PC-3 (cell line): ENCODE measurements at regions not wholly inside any gene's neighbourhood (a gene's known extent, or its start where the extent isn't known, plus 50 kb on each side); places are given as distances from the start of the nearest gene placed in this dataset.

Experiments
- ATAC-seq: fragments of 200-7000 bp; cut with Tn5 transposase; 2 replicates; pipeline ENCODE4 v1.9.1; 2020; ENCODE audit warnings: mild to moderate bottlenecking, moderate library complexity
- BruUV-seq: library from RNA; stranded (reverse); fragments of 400-500 nt; replicated peaks from 2 replicates; lab custom pipeline; 2021; lab: Mats Ljungman, UMichigan
- CTCF ChIA-PET: fragments of 300-600 bp; sonication (Branson Sonifier 250); formaldehyde crosslinking; loops from one replicate; lab custom pipeline; 2022; ENCODE audit warnings: antibody characterized with exemption; lab: Charles Lee
- POLR2A ChIA-PET: fragments of 300-600 bp; sonication (Branson Sonifier 250); formaldehyde crosslinking; loops from one replicate; lab custom pipeline; 2022; ENCODE audit warnings: antibody characterized with exemption; ENCODE audit not compliant: unreplicated experiment; lab: Charles Lee
- DNase-seq: peaks from one replicate; pipeline ENCODE4 v3.0.0-alpha.2; 2015
- H2AFZ ChIP-seq: fragments of 300-600 bp; sonication (generic); 2 replicates; pipeline ENCODE4 v1.6.0; 2016; ENCODE audit warnings: antibody characterized with exemption, low read length
- H3F3A ChIP-seq: fragments of 300-600 bp; sonication (generic); one replicate; pipeline ENCODE4 v1.6.0; 2017; ENCODE audit warnings: antibody characterized with exemption, low read length, control low read depth, mild to moderate bottlenecking; ENCODE audit not compliant: unreplicated experiment
- H3K27ac ChIP-seq: fragments of 300-600 bp; sonication (generic); 2 replicates; pipeline ENCODE4 v1.5.1; 2016; ENCODE audit warnings: mild to moderate bottlenecking, low read length
- H3K27me3 ChIP-seq: fragments of 300-600 bp; sonication (generic); 2 replicates; pipeline ENCODE4 v1.6.1; 2016; ENCODE audit warnings: low read length, mixed read lengths
- H3K36me3 ChIP-seq: fragments of 300-600 bp; sonication (generic); 2 replicates; pipeline ENCODE4 v1.6.1; 2016; ENCODE audit warnings: low read depth, mixed run types, low read length, mixed read lengths
- H3K4me1 ChIP-seq: fragments of 300-600 bp; sonication (generic); 2 replicates; pipeline ENCODE4 v1.5.1; 2016; ENCODE audit warnings: low read length; ENCODE audit not compliant: insufficient read depth
- H3K4me2 ChIP-seq: fragments of 300-600 bp; sonication (generic); 2 replicates; pipeline ENCODE4 v1.6.0; 2016; ENCODE audit warnings: low read length
- H3K4me3 ChIP-seq: fragments of 300-600 bp; sonication (generic); 2 replicates; pipeline ENCODE4 v1.5.1; 2016; ENCODE audit warnings: mild to moderate bottlenecking, low read length, mixed read lengths
- H3K79me2 ChIP-seq: fragments of 300-600 bp; sonication (generic); 2 replicates; pipeline ENCODE4 v1.6.1; 2017; ENCODE audit warnings: low read length, mixed read lengths
- H3K9ac ChIP-seq: fragments of 300-600 bp; sonication (generic); 2 replicates; pipeline ENCODE4 v1.6.0; 2016; ENCODE audit warnings: mild to moderate bottlenecking, low read length
- H3K9me2 ChIP-seq: fragments of 300-600 bp; sonication (generic); replicated peaks from 2 replicates; pipeline ENCODE4 v1.6.1; 2016; ENCODE audit warnings: mixed run types, low read length, mixed read lengths
- H3K9me3 ChIP-seq: fragments of 300-600 bp; sonication (generic); 2 replicates; pipeline ENCODE4 v1.6.1; 2016; ENCODE audit warnings: low read length, mixed read lengths
- H4K20me1 ChIP-seq: fragments of 300-600 bp; sonication (generic); 2 replicates; pipeline ENCODE4 v1.6.1; 2016; ENCODE audit warnings: low read length, mixed read lengths
- EZH2 ChIP-seq: fragments of 300-600 bp; sonication (generic); IDR thresholded peaks from one replicate; pipeline ENCODE4 v1.6.1; 2017; ENCODE audit warnings: antibody characterized with exemption, mild to moderate bottlenecking, low read length; ENCODE audit not compliant: unreplicated experiment
- EZH2phosphoT487 ChIP-seq: fragments of 300-600 bp; sonication (generic); IDR thresholded peaks from 2 replicates; pipeline ENCODE4 v1.6.1; 2018; ENCODE audit warnings: mild to moderate bottlenecking, antibody characterized with exemption, low read length, borderline replicate concordance
- intact Hi-C: fragments of 100-400 bp; cut with micrococcal nuclease; formaldehyde crosslinking; loops from 2 replicates; pipeline ENCODE4 v1.9.0; 2023
- TF ChIP-seq, protein P1 (sequence below): fragments of 300-600 bp; sonication (generic); conservative IDR thresholded peaks from 2 replicates; pipeline ENCODE4 v1.5.1; 2017; ENCODE audit warnings: antibody characterized with exemption, low read depth, mild to moderate bottlenecking, low read length

DNA sequence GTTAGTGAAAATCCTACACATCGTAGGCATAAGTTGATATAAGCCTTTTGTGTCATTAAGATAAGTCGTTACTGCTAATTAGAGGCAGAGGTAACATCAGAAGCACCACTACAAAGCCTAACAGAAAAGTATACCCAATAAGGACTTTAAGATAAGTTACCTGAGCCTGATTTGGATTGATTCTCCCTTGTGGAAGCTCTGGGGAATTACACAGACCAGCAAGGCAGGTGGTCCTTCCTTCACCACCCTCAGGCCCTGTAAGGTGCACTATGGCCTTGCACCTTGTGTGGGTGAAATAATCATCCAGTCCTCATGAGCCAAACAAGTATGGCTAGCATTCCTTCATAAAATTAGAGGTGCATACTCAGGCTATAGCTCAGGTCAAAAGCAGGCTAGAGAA, 166.7 kb upstream of the CHRM3 start:
- no peak for TF ChIP-seq EZH2phosphoT487
- TF ChIP-seq, protein P1, sequence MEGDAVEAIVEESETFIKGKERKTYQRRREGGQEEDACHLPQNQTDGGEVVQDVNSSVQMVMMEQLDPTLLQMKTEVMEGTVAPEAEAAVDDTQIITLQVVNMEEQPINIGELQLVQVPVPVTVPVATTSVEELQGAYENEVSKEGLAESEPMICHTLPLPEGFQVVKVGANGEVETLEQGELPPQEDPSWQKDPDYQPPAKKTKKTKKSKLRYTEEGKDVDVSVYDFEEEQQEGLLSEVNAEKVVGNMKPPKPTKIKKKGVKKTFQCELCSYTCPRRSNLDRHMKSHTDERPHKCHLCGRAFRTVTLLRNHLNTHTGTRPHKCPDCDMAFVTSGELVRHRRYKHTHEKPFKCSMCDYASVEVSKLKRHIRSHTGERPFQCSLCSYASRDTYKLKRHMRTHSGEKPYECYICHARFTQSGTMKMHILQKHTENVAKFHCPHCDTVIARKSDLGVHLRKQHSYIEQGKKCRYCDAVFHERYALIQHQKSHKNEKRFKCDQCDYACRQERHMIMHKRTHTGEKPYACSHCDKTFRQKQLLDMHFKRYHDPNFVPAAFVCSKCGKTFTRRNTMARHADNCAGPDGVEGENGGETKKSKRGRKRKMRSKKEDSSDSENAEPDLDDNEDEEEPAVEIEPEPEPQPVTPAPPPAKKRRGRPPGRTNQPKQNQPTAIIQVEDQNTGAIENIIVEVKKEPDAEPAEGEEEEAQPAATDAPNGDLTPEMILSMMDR: no peak
- TF ChIP-seq EZH2: no peak
- H4K20me1 ChIP-seq: no peaks in the 10 kb centered on the region
- peaks cover 4% of the 10 kb centered on the region; the same call in 1 of the 2 replicates for H3K36me3 ChIP-seq
- H3K4me3 ChIP-seq: no peak overlapping the region
- no peaks in the 10 kb centered on the region for H3K79me2 ChIP-seq
- POLR2A ChIA-PET: no interaction called here
- intact Hi-C loops: no loop called here
- CTCF ChIA-PET: no interaction called here
- no TSS peak for BruUV-seq
- H3K4me1 ChIP-seq: no peaks in the 10 kb centered on the region
- no peak overlapping the region for H3K9ac ChIP-seq
- ATAC-seq: no peak
- no peak overlapping the region for H3K27ac ChIP-seq
- no peaks in the 10 kb centered on the region for H3F3A ChIP-seq
- H3K9me2 ChIP-seq: no peaks in the 10 kb centered on the region
- peaks cover 21% of the 10 kb centered on the region; the same call in 1 of the 2 replicates for H3K9me3 ChIP-seq
- H2AFZ ChIP-seq: no peak overlapping the region
- H3K27me3 ChIP-seq: no peaks in the 10 kb centered on the region
- DNase-seq: no peak
- H3K4me2 ChIP-seq: no peak overlapping the region

DNA sequence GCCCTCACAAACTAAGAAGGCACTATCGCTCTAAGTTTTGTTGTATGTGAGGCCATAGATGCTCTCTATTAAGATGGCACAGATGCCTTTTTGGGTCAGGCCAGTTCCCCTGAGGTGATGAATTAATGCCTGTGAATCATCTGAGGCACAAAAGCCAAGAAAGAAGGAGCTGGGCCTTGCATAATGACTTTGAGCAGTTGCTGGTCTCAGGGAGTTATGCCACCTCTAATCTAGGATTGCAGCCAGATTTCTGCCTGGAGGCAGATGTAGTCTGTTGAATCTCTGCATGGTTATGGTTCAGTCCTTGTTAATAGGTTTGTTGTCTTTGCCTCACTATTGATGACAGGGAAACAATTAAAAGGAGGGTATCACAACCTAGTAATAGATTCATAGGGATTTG, 168.1 kb upstream of the CHRM3 start:
- Histone ChIP-seq H3K4me3 (no peak overlapping the region), H4K20me1 (no peaks in the 10 kb centered on the region), H3K9ac (no peak overlapping the region), H3K79me2 (no peaks in the 10 kb centered on the region), H3K36me3 (peaks cover 4% of the 10 kb centered on the region; the same call in 1 of the 2 replicates), H3K27me3 (no peaks in the 10 kb centered on the region), H3K9me2 (no peaks in the 10 kb centered on the region), H3K4me2 (no peak overlapping the region), H3K4me1 (no peaks in the 10 kb centered on the region), H3K27ac (no peak overlapping the region), H2AFZ (no peak overlapping the region), H3K9me3 (peaks cover 21% of the 10 kb centered on the region; the same call in 1 of the 2 replicates), H3F3A (no peaks in the 10 kb centered on the region)
- no peak for DNase-seq
- ATAC-seq: no peak
- ChIA-PET CTCF (no interaction called here), POLR2A (no interaction called here)
- no TSS peak for BruUV-seq
- TF ChIP-seq, protein P1: no peak
- no peak for TF ChIP-seq EZH2
- TF ChIP-seq EZH2phosphoT487: no peak
- intact Hi-C loops: no loop called here

DNA sequence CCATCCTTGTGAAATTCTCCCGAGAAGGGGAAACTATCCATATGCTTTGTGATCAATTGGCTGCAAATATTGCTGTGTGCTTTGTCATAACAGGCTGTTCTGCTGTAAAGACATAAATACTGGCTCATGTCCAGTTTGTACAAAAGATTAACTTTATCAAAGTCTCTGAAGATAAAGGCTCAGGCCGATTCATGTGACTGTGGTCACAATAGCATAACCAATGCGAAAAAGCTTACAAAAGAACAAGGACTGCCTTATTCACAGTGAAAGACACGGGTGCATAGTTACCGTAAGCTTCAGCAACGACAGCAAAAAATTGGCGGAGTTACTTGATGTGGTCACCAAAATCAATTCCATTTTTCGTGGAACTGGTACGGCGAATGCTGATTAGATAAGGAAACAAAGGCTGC, 173.6 kb upstream of the CHRM3 start:
- ATAC-seq (no peak), DNase-seq (no peak)
- BruUV-seq: no TSS peak
- H3K79me2 ChIP-seq: no peaks in the 10 kb centered on the region
- H4K20me1 ChIP-seq: no peaks in the 10 kb centered on the region
- H3K9me2 ChIP-seq: no peaks in the 10 kb centered on the region
- no peaks in the 10 kb centered on the region for H3K4me1 ChIP-seq
- ChIA-PET CTCF (no interaction called here), POLR2A (no interaction called here)
- H3K27ac ChIP-seq: no peak overlapping the region
- H3K9ac ChIP-seq: no peak overlapping the region
- H2AFZ ChIP-seq: no peak overlapping the region
- H3K4me3 ChIP-seq: no peak overlapping the region
- no peak overlapping the region for H3K4me2 ChIP-seq
- no peaks in the 10 kb centered on the region for H3F3A ChIP-seq
- no peaks in the 10 kb centered on the region for H3K36me3 ChIP-seq
- TF ChIP-seq EZH2 (no peak), EZH2phosphoT487 (no peak)
- TF ChIP-seq, protein P1: no peak
- H3K9me3 ChIP-seq: no peaks in the 10 kb centered on the region
- intact Hi-C loops: no loop called here
- no peaks in the 10 kb centered on the region for H3K27me3 ChIP-seq
